GM12872 (cell line): ENCODE measurements at regions not wholly inside any gene's neighbourhood (a gene's known extent, or its start where the extent isn't known, plus 50 kb on each side); places are given as distances from the start of the nearest gene placed in this dataset.

Experiments used
- TF ChIP-seq, protein P1 (sequence below): IDR thresholded peaks from 3 replicates; pipeline ENCODE4 v1.5.1; 2011; ENCODE audit warnings: low read depth, mild to moderate bottlenecking, low read length, moderate library complexity; ENCODE audit not compliant: insufficient read depth

- TF ChIP-seq, protein P1, sequence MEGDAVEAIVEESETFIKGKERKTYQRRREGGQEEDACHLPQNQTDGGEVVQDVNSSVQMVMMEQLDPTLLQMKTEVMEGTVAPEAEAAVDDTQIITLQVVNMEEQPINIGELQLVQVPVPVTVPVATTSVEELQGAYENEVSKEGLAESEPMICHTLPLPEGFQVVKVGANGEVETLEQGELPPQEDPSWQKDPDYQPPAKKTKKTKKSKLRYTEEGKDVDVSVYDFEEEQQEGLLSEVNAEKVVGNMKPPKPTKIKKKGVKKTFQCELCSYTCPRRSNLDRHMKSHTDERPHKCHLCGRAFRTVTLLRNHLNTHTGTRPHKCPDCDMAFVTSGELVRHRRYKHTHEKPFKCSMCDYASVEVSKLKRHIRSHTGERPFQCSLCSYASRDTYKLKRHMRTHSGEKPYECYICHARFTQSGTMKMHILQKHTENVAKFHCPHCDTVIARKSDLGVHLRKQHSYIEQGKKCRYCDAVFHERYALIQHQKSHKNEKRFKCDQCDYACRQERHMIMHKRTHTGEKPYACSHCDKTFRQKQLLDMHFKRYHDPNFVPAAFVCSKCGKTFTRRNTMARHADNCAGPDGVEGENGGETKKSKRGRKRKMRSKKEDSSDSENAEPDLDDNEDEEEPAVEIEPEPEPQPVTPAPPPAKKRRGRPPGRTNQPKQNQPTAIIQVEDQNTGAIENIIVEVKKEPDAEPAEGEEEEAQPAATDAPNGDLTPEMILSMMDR, result no peak
Measured at GRCh38 chr3:5069627-5070026, 52.5 kb upstream of the ARL8B start.

DNA sequence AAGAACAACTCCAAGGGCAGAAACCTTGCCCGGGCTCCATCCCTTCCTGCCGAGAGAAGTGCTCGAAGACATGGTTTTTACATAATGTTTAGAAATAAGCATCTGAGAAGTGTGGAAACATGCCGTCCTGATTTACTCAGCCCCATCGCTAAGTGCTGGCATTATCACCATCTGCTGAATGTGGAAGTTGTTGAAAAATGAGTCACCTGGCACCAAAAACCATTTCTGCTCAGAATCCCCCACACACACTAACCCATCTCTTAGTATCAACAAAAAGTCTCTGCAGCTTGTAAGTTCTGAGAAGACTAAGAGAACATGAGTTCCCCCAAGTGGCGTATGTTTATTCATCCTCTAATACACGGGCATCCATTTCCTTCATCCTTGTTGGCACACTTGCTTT is 51.0 kb upstream of the ARL8B start:
- TF ChIP-seq, protein P1, result no peak

DNA sequence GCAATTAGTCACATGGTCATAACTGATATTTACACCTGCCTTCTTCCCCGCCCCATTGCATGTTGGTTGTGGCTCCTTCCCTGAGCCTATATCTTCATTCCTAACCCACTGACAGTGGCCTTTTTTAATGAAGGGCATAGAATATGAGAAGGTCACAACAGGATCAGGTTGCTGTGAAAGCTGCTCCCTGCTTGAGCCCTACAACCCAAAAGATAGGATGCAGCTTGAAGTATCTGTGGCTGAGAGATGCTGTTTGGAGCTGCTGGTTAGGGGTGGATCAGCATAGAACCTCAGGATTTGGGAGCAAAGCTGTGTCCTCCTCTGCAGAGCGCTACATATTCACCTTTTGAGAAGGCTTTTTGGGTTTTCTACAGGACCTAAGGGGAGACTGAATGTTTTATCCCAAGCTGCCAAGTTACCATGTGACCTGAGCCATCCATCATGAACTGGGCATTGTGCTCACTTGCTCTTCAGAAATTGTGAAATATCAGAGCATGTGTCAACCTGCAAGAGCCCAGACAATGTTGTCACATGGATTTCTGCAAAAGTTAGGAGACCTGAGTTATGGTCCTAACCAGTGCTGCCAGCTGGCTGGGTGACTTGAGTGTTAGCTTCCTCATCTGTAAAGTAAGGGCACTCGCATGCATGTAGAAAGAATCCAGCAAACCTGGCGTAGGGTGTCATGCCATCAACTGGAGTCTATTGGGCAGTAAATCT is 49.8 kb upstream of the ARL8B start:
- TF ChIP-seq, protein P1, result no peak
